CD4-positive, alpha-beta T cell treated with Interleukin-4 for 4 hours (primary cell): ENCODE measurements at regions not wholly inside any gene's neighbourhood (a gene's known extent, or its start where the extent isn't known, plus 50 kb on each side); places are given as distances from the start of the nearest gene placed in this dataset.

Source experiments
- DNase-seq: peaks from one replicate; pipeline ENCODE4 v3.0.0-alpha.2; 2020

GRCh38 chr10:128222332-128222849 lies 96.2 kb upstream of the MKI67 start:
- DNase-seq, result no peak

- DNase-seq, result no peak
Observed at GRCh38 chr10:128230401-128230800, 104.2 kb upstream of the MKI67 start.

- DNase-seq, result no peak
Observed at GRCh38 chr10:128233422-128233821, 107.2 kb upstream of the MKI67 start.

GRCh38 chr10:128237710-128238109 lies 111.5 kb upstream of the MKI67 start:
- no peak for DNase-seq

GRCh38 chr10:128241023-128241422 lies 114.8 kb upstream of the MKI67 start:
- DNase-seq, result no peak

GRCh38 chr10:128242641-128243040 lies 116.4 kb upstream of the MKI67 start:
- DNase-seq, result no peak

GRCh38 chr10:128245026-128245425 lies 118.8 kb upstream of the MKI67 start:
- DNase-seq, result no peak

- DNase-seq, result no peak
Observed at GRCh38 chr10:128247576-128247975, 121.4 kb upstream of the MKI67 start.

GRCh38 chr10:128254476-128254875 lies 128.3 kb upstream of the MKI67 start:
- no peak for DNase-seq

GRCh38 chr10:128257428-128257827 lies 131.2 kb upstream of the MKI67 start:
- DNase-seq, result no peak

- DNase-seq, result no peak
Observed at GRCh38 chr10:128258421-128258976, 132.3 kb upstream of the MKI67 start.

GRCh38 chr10:128263891-128264688 lies 137.9 kb upstream of the MKI67 start:
- DNase-seq, result peak; percentile 40

- no peak for DNase-seq
Observed at GRCh38 chr10:128265596-128265995, 139.4 kb upstream of the MKI67 start.

GRCh38 chr10:128267581-128267980 lies 141.4 kb upstream of the MKI67 start:
- no peak for DNase-seq

- no peak for DNase-seq
Observed at GRCh38 chr10:128268015-128268722, 141.9 kb upstream of the MKI67 start.

- no peak for DNase-seq
Observed at GRCh38 chr10:128274938-128275337, 148.7 kb upstream of the MKI67 start.

GRCh38 chr10:128275388-128276177 lies 149.4 kb upstream of the MKI67 start:
- DNase-seq, result no peak

- no peak for DNase-seq
Observed at GRCh38 chr10:128277267-128277840, 151.1 kb upstream of the MKI67 start.

- no peak for DNase-seq
Observed at GRCh38 chr10:128278362-128278761, 152.1 kb upstream of the MKI67 start.

GRCh38 chr10:128280271-128280670 lies 154.0 kb upstream of the MKI67 start:
- DNase-seq, result no peak

GRCh38 chr10:128281343-128281742 lies 155.1 kb upstream of the MKI67 start:
- DNase-seq, result no peak

- DNase-seq, result no peak
Observed at GRCh38 chr10:128281861-128282260, 155.6 kb upstream of the MKI67 start.
